Lung (tissue), 11 donors: ENCODE measurements at regions not wholly inside any gene's neighbourhood (a gene's known extent, or its start where the extent isn't known, plus 50 kb on each side); places are given as distances from the start of the nearest gene placed in this dataset.

Experiments used
- ATAC-seq: fragments of 200-7000 bp; cut with Tn5 transposase; one replicate; pipeline ENCODE4 v1.9.1; 2020; ENCODE audit warnings: moderate number of reproducible peaks; ENCODE audit not compliant: insufficient read depth, low FRiP score
- DNase-seq, 3 donors: peaks; one replicate each; pipeline ENCODE4 v3.0.0-alpha.2; 2013 to 2017
- H3K27ac ChIP-seq, 2 donors: one replicate each; pipeline ENCODE4 v1.5.1; 2013; ENCODE audit warnings: mild to moderate bottlenecking in 2 of 2, moderate library complexity in 2 of 2, control low read depth in 1 of 2, inconsistent platforms in 1 of 2, low read depth in 1 of 2, low read length in 1 of 2
- H3K27me3 ChIP-seq, 3 donors: one replicate each; pipeline ENCODE4 v1.5.1; 2013; ENCODE audit warnings: low read length in 2 of 3; ENCODE audit not compliant: control insufficient read depth in 3 of 3, insufficient read depth in 3 of 3
- H3K36me3 ChIP-seq, 4 donors: one replicate each; pipeline ENCODE4 v1.5.1; 2013; ENCODE audit warnings: low read length in 4 of 4, mild to moderate bottlenecking in 1 of 4, moderate library complexity in 1 of 4; ENCODE audit not compliant: control insufficient read depth in 4 of 4, insufficient read depth in 4 of 4
- H3K4me1 ChIP-seq, 5 donors: one replicate each; pipeline ENCODE4 v1.5.1; 2013; ENCODE audit warnings: low read length in 5 of 5, mild to moderate bottlenecking in 2 of 5, moderate library complexity in 1 of 5; ENCODE audit not compliant: control insufficient read depth in 5 of 5, insufficient read depth in 5 of 5
- H3K4me3 ChIP-seq: one replicate; pipeline ENCODE4 v1.5.1; 2013; ENCODE audit warnings: mild to moderate bottlenecking, control low read depth, moderate library complexity
- H3K9ac ChIP-seq, 2 donors: one replicate each; pipeline ENCODE4 v1.5.1; 2013; ENCODE audit warnings: low read length in 2 of 2, control low read depth in 1 of 2; ENCODE audit not compliant: insufficient read depth in 1 of 2
- H3K9me3 ChIP-seq, 4 donors: one replicate each; pipeline ENCODE4 v1.5.1; 2013; ENCODE audit warnings: low read length in 3 of 4, mild to moderate bottlenecking in 1 of 4, moderate library complexity in 1 of 4; ENCODE audit not compliant: control insufficient read depth in 4 of 4, insufficient read depth in 3 of 4
- WGBS, 2 donors: extraction: QIAGEN DNeasy Blood & Tissue Kit; methylation state at CpG; one replicate each; pipeline ENCODE4 v1.1.7; 2013; 5-methylcytosine and 5-hydroxymethylcytosine counted together
- TF ChIP-seq, protein P1 (sequence below): IDR thresholded peaks from 2 replicates; pipeline ENCODE4 v1.5.1; 2012; ENCODE audit warnings: mild to moderate bottlenecking; ENCODE audit errors: control extremely low read depth, extremely low read depth
- donor health status: control.
- donor health status: control.
- donor health status: Bipolar disorder and iron deficiency.
- donor health status: healthy.
- donor health status: DM: yes; HTN: yes; CAD: no.

DNA sequence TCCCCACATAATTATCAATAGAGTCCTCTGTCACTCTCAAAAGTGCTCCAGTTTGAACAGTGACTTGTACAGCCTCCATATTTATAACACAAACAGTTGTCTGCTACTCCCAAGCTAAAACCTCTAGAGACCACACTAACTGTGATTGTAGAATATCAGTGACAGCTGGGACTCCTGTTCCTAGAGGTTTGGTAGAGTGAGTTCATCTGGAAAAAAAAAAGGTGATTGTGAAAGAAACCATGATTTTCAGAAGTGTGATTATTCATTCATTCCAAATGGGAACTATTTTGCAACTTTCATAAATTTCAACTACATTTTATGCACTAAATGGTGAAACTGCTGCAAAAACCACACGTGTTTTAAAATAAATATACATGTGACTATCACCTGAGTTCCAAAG, 128.0 kb upstream of the PLXNC1 start:
- Histone ChIP-seq H3K9ac (no peak overlapping the region), H3K4me1 (peaks cover 0 to 3% (median 0%) of the 10 kb centered on the region in 5 donors), H3K4me3 (no peak overlapping the region), H3K9me3 (peaks cover 3 to 16% (median 7%) of the 10 kb centered on the region in 4 donors), H3K36me3 (no peaks in the 10 kb centered on the region), H3K27ac (no peak overlapping the region), H3K27me3 (no peaks in the 10 kb centered on the region)
- ATAC-seq (no peak), DNase-seq (peak in 1 of 3 donors; percentile 45)
- 24 to 46% methylated on average over 1 of the region's 1 CpG for WGBS, 2 donors
- TF ChIP-seq, protein P1, sequence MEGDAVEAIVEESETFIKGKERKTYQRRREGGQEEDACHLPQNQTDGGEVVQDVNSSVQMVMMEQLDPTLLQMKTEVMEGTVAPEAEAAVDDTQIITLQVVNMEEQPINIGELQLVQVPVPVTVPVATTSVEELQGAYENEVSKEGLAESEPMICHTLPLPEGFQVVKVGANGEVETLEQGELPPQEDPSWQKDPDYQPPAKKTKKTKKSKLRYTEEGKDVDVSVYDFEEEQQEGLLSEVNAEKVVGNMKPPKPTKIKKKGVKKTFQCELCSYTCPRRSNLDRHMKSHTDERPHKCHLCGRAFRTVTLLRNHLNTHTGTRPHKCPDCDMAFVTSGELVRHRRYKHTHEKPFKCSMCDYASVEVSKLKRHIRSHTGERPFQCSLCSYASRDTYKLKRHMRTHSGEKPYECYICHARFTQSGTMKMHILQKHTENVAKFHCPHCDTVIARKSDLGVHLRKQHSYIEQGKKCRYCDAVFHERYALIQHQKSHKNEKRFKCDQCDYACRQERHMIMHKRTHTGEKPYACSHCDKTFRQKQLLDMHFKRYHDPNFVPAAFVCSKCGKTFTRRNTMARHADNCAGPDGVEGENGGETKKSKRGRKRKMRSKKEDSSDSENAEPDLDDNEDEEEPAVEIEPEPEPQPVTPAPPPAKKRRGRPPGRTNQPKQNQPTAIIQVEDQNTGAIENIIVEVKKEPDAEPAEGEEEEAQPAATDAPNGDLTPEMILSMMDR: no peak

DNA sequence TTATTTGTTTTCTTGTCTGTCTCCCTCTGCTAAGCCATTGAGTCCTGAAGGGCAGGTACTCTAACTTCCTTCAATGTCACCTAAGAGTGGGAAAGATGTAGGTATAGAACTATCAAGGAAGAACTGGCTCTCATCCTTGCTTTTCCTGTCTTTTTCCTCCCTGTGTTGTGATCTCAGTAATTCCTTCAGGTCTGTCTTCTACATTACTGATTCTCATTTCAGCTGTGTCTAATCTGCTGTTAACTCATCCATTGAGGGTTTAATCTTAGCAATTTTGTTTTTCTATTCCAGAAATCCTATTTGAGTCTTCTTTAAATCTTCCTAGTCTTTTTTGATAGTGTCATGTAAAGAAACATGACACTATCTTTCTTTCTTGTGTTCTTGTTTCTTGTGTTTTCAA, 124.5 kb upstream of the PLXNC1 start:
- no peak overlapping the region for H3K9ac ChIP-seq
- ATAC-seq: no peak

DNA sequence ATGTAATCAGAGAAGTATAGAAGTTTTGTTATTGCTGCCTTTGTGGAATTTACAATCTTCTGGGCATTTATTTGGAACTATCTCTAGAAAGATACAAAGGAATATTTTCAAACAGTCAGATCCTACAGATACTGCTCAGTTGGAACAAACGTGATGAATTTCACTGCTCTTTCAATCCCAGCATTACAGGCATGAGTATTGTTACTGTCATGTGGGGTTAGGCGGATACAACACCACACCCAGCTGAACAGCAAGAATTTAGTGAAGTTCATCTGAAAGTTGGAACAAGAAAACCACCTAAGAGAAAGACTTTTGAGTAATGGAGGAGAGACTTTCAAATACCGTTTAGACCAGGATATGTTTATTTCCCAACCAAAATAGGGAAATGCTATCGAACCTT, 123.3 kb upstream of the PLXNC1 start:
- DNase-seq: no peak
- Histone ChIP-seq H3K27me3 (no peaks in the 10 kb centered on the region), H3K36me3 (no peaks in the 10 kb centered on the region), H3K27ac (no peak overlapping the region), H3K9ac (no peak overlapping the region), H3K4me1 (peaks cover 0 to 3% (median 0%) of the 10 kb centered on the region in 5 donors), H3K9me3 (peaks cover 0 to 9% (median 3%) of the 10 kb centered on the region in 4 donors), H3K4me3 (no peak overlapping the region)
- TF ChIP-seq, protein P1: no peak
- no peak for ATAC-seq
- WGBS, 2 donors: 64 to 80% methylated on average over 4 of the region's 4 CpGs

More for the DNA sequence above, 124.5 kb upstream of the PLXNC1 start:
- no peak overlapping the region for H3K27ac ChIP-seq
- TF ChIP-seq, protein P1: no peak
- no peak for DNase-seq
- no peaks in the 10 kb centered on the region for H3K27me3 ChIP-seq
- no peak overlapping the region for H3K4me3 ChIP-seq
- H3K36me3 ChIP-seq: no peaks in the 10 kb centered on the region
- H3K4me1 ChIP-seq: peaks cover 0 to 3% (median 0%) of the 10 kb centered on the region in 5 donors
- H3K9me3 ChIP-seq: peaks cover 1 to 9% (median 3%) of the 10 kb centered on the region in 4 donors

DNA sequence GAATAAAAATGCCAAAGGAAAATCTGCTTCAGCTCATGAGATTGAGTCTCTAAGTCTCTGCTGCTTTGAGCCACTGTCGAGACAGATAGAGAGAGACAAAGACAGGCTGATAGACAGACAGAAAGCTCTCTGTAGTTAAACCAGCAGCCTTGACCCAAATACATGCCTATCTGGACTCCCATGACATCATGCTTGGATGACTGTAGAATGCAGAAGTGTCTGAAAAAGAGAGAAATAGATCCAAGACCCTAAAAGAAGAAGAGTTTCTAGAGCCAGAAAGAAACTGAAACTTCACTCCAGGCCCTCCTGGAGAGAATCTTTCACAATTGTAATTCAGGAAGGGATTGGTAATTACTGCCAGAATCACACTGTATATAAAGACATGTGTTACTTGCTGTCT, 122.6 kb upstream of the PLXNC1 start:
- Histone ChIP-seq H3K27me3 (no peaks in the 10 kb centered on the region), H3K36me3 (no peaks in the 10 kb centered on the region), H3K9ac (no peak overlapping the region), H3K27ac (no peak overlapping the region), H3K4me3 (no peak overlapping the region), H3K9me3 (peaks cover 0 to 9% (median 3%) of the 10 kb centered on the region in 4 donors), H3K4me1 (peaks cover 0 to 1% (median 0%) of the 10 kb centered on the region in 5 donors)
- 79 to 89% methylated on average over 1 of the region's 1 CpG for WGBS, 2 donors
- ATAC-seq (peak; percentile 34), DNase-seq (no peak)
- TF ChIP-seq, protein P1: no peak
